Suprapubic skin (tissue), 4 donors: ENCODE measurements at regions not wholly inside any gene's neighbourhood (a gene's known extent, or its start where the extent isn't known, plus 50 kb on each side); places are given as distances from the start of the nearest gene placed in this dataset.

Source experiments
- EP300 ChIP-seq: sonication (generic); formaldehyde crosslinking; IDR thresholded peaks from one replicate; pipeline ENCODE4 v1.6.1; 2017; ENCODE audit warnings: antibody characterized with exemption
- POLR2AphosphoS5 ChIP-seq, 3 donors: sonication (generic); formaldehyde crosslinking; IDR thresholded peaks; one replicate each; pipeline ENCODE4 v1.6.1; 2017; ENCODE audit warnings: antibody characterized with exemption in 3 of 3
- TF ChIP-seq, protein P1 (sequence below), 2 donors: fragments of 200-600 bp in 1 of 2; fragments of 450-650 bp in 1 of 2; sonication (generic) in 1 of 2; IDR thresholded peaks; one replicate each; pipeline ENCODE4 v1.5.1; 2016 to 2019; ENCODE audit warnings: antibody characterized with exemption in 2 of 2, mild to moderate bottlenecking in 1 of 2, moderate library complexity in 1 of 2

DNA sequence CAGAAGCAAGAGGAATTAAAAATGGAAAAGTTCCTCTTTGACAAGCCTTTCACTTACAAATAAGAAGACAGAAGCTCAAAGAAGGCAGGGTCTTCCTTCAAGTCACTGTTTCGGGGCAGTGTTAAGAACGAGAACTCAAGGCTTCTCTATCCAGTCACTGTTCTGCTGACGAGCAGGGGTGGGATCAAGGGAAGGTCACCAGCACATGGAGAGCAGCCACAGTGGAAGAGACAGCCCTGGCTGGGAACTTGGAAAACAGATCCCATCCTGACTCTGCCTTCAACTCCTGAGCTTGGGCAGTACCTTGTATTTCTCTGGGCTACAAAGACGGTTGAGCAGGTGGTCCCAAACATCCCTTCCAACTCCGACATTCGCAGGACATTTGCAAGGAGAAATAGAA lies 111.5 kb upstream of the LPP start:
- TF ChIP-seq POLR2AphosphoS5 (IDR thresholded peaks at IDR 0.05) (no peak), EP300 (no peak)
- TF ChIP-seq, protein P1, sequence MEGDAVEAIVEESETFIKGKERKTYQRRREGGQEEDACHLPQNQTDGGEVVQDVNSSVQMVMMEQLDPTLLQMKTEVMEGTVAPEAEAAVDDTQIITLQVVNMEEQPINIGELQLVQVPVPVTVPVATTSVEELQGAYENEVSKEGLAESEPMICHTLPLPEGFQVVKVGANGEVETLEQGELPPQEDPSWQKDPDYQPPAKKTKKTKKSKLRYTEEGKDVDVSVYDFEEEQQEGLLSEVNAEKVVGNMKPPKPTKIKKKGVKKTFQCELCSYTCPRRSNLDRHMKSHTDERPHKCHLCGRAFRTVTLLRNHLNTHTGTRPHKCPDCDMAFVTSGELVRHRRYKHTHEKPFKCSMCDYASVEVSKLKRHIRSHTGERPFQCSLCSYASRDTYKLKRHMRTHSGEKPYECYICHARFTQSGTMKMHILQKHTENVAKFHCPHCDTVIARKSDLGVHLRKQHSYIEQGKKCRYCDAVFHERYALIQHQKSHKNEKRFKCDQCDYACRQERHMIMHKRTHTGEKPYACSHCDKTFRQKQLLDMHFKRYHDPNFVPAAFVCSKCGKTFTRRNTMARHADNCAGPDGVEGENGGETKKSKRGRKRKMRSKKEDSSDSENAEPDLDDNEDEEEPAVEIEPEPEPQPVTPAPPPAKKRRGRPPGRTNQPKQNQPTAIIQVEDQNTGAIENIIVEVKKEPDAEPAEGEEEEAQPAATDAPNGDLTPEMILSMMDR (IDR thresholded peaks at IDR 0.05), result no peak
